Heart right ventricle (tissue), 16 donors: ENCODE measurements at regions not wholly inside any gene's neighbourhood (a gene's known extent, or its start where the extent isn't known, plus 50 kb on each side); places are given as distances from the start of the nearest gene placed in this dataset.

Experiments used
- ATAC-seq, 8 donors: fragments of 200-7000 bp; cut with Tn5 transposase; one replicate each; pipeline ENCODE4 v1.9.1; 2020; ENCODE audit warnings: mild to moderate bottlenecking in 8 of 8, moderate library complexity in 8 of 8, moderate number of reproducible peaks in 1 of 8
- DNase-seq, 2 donors: peaks; one replicate each; pipeline ENCODE4 v3.0.0-alpha.2; 2020
- H3K27ac ChIP-seq, 10 donors: fragments of 200-600 bp; sonication (generic) in 2 of 10; one replicate each; pipeline versions ENCODE4 v1.5.0 to v1.8.0; 2020 to 2022; ENCODE audit warnings: mild to moderate bottlenecking in 3 of 10
- H3K27me3 ChIP-seq, 7 donors: fragments of 200-600 bp; one replicate each; pipeline ENCODE4 v1.8.0; 2021 to 2022; ENCODE audit warnings: mild to moderate bottlenecking in 2 of 7
- H3K36me3 ChIP-seq, 9 donors: fragments of 200-600 bp; sonication (generic) in 1 of 9; one replicate each; pipeline versions ENCODE4 v1.5.0 to v1.8.0; 2020 to 2022; ENCODE audit warnings: mild to moderate bottlenecking in 2 of 9
- H3K4me1 ChIP-seq, 9 donors: fragments of 200-600 bp; sonication (generic) in 1 of 9; one replicate each; pipeline versions ENCODE4 v1.5.0 to v1.8.0; 2020 to 2022; ENCODE audit warnings: mild to moderate bottlenecking in 4 of 9
- H3K4me3 ChIP-seq, 10 donors: fragments of 200-600 bp; sonication (generic) in 2 of 10; one replicate each; pipeline versions ENCODE4 v1.5.0 to v1.8.0; 2020 to 2022; ENCODE audit warnings: mild to moderate bottlenecking in 7 of 10, moderate library complexity in 2 of 10
- H3K9me3 ChIP-seq, 11 donors: fragments of 200-600 bp in 10 of 11; sonication (generic) in 2 of 11; one replicate each; pipeline versions ENCODE4 v1.5.0 to v1.8.0; 2013 to 2022; ENCODE audit warnings: mild to moderate bottlenecking in 2 of 11, control low read depth in 1 of 11, moderate library complexity in 1 of 11
- WGBS, 2 donors: extraction: QIAGEN DNeasy Blood & Tissue Kit; methylation state at CpG; one replicate each; pipeline ENCODE4 v1.1.7; 2013; ENCODE audit warnings: inconsistent platforms in 1 of 2; 5-methylcytosine and 5-hydroxymethylcytosine counted together
- intact Hi-C, 10 donors: fragments of 100-400 bp; cut with DNase I; formaldehyde crosslinking; loops; one replicate each; pipeline versions ENCODE4 v1.11.1 to v1.14.2; 2022
- TF ChIP-seq, protein P1 (sequence below), 9 donors: fragments of 200-600 bp; sonication (generic) in 2 of 9; IDR thresholded peaks; one replicate each; pipeline versions ENCODE4 v1.5.0 to v1.8.0; 2021 to 2022; ENCODE audit warnings: antibody characterized with exemption in 9 of 9, mild to moderate bottlenecking in 5 of 9, moderate library complexity in 1 of 9
- donor health status: Arrhythmogenic right ventricular cardiomyopathy.
- donor health status: ischemic (EF 13 %, LVEDD 7.1; RV severe dilation, severe dysfunction).
- donor health status: healthy with polysubstance abuse.
- donor health status: DM: no; HTN: yes; CAD: no.
- donor health status: DM: no; HTN: no; CAD: no.
- donor health status: ischemic (EF 25% LVEDD 6.9; RV normal size, moderate dysfunction).
- donor health status: ischemic (EF 25% LVEDD 5.7; RV mildly dilated, moderate dysfunction).
- donor health status: healthy.
- donor health status: DM: yes; HTN: yes; CAD: no.
- donor health status: Ischemic cardiomyopathy.
- donor health status: ischemic (EF 35%, LVEDD 5.7; RV mildly dilated, moderate dysfunction).
- donor health status: nonischemic (EF 11% LVEDD 7.7; RV severe dilation, severe dysfunction).
- donor health status: DM: yes; HTN: yes; CAD: no.
- donor health status: PGD.
- donor health status: ischemic (EF 29% LVEDD 5.4; RV normal size, mild dysfunction).
- donor health status: nonischemic (EF 23%, LVEDD 6.1; RV moderate dilation, normal function).

DNA sequence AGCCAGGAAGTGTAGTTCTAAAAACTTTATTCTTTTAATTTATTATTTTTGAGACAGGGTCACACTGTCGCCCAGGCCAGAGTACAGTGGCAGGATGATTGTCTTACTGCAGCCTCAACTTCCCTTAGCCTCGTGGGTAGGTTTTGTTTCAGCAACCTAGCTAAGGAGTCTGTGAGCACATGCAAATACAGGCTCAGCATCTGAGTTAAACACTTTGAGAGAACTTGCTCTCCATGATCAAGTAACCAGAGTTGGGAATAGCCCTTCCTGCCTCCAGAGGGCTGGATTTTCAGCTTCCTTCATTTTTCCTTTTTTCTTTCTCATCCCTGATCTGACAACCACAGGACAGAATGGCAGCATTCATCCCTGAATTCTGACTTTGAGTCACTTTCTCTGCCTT is 871.3 kb downstream of the GALC start:
- 65 to 83% methylated on average over 2 of the region's 2 CpGs for WGBS, 2 donors
- Histone ChIP-seq H3K4me1 (no peaks in the 10 kb centered on the region), H3K36me3 (no peaks in the 10 kb centered on the region), H3K4me3 (no peak overlapping the region), H3K27me3 (no peaks in the 10 kb centered on the region), H3K27ac (peak overlapping the region in 1 of 10 donors; percentile 16), H3K9me3 (peaks cover 0 to 6% (median 0%) of the 10 kb centered on the region in 11 donors)
- no peak for ATAC-seq
- no peak for DNase-seq
- intact Hi-C loops = no loop called here
- TF ChIP-seq, protein P1, sequence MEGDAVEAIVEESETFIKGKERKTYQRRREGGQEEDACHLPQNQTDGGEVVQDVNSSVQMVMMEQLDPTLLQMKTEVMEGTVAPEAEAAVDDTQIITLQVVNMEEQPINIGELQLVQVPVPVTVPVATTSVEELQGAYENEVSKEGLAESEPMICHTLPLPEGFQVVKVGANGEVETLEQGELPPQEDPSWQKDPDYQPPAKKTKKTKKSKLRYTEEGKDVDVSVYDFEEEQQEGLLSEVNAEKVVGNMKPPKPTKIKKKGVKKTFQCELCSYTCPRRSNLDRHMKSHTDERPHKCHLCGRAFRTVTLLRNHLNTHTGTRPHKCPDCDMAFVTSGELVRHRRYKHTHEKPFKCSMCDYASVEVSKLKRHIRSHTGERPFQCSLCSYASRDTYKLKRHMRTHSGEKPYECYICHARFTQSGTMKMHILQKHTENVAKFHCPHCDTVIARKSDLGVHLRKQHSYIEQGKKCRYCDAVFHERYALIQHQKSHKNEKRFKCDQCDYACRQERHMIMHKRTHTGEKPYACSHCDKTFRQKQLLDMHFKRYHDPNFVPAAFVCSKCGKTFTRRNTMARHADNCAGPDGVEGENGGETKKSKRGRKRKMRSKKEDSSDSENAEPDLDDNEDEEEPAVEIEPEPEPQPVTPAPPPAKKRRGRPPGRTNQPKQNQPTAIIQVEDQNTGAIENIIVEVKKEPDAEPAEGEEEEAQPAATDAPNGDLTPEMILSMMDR (IDR thresholded peaks at IDR 0.05) = no peak

- Histone ChIP-seq H3K4me1 (no peaks in the 10 kb centered on the region), H3K36me3 (no peaks in the 10 kb centered on the region), H3K9me3 (no peaks in the 10 kb centered on the region), H3K27me3 (no peaks in the 10 kb centered on the region), H3K4me3 (no peak overlapping the region), H3K27ac (no peak overlapping the region)
- intact Hi-C loops = no loop called here
- DNase-seq (no peak), ATAC-seq (no peak)
- TF ChIP-seq, protein P1 (IDR thresholded peaks at IDR 0.05) = no peak
- WGBS, 2 donors = 40 to 41% methylated on average over 1 of the region's 1 CpG
Measured at GRCh38 chr14:87115234-87115633, 877.7 kb downstream of the GALC start.

- TF ChIP-seq, protein P1 (IDR thresholded peaks at IDR 0.05) = no peak
- Histone ChIP-seq H3K36me3 (no peaks in the 10 kb centered on the region), H3K27ac (no peak overlapping the region), H3K9me3 (no peaks in the 10 kb centered on the region), H3K27me3 (no peaks in the 10 kb centered on the region), H3K4me3 (no peak overlapping the region), H3K4me1 (no peaks in the 10 kb centered on the region)
- intact Hi-C loops = no loop called here
- DNase-seq (no peak), ATAC-seq (no peak)
- WGBS, 2 donors = 82 to 87% methylated on average over 5 of the region's 5 CpGs
Measured at GRCh38 chr14:87113286-87113685, 879.7 kb downstream of the GALC start.

DNA sequence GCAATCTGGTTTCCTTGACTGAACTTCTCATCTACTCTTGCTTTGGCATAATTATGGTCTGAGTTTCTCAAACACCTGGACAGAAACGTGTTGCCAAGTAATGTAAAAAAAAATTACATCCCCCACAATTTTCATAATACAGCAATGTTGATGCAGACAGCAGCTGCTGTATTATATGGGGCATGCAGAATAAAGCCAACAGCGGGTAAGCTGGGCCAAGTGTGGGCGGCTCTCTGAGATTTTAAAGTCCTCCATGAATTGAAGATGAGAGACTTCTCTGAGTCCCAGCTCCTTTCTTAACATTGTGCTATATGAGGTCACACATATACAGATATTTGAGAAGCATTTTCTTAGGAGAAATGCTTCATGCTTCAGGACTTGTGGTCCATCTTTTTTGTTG is 881.2 kb downstream of the GALC start:
- intact Hi-C loops = no loop called here
- WGBS, 2 donors = 60 to 73% methylated on average over 3 of the region's 3 CpGs

More for the DNA sequence above, 881.2 kb downstream of the GALC start:
- DNase-seq (no peak), ATAC-seq (no peak)
- no peak overlapping the region for H3K27ac ChIP-seq
- H3K4me1 ChIP-seq = no peaks in the 10 kb centered on the region
- no peak overlapping the region for H3K4me3 ChIP-seq
- TF ChIP-seq, protein P1 (IDR thresholded peaks at IDR 0.05) = no peak
- no peaks in the 10 kb centered on the region for H3K27me3 ChIP-seq
- no peaks in the 10 kb centered on the region for H3K36me3 ChIP-seq
- no peaks in the 10 kb centered on the region for H3K9me3 ChIP-seq
